ENCODE measurements at regions not wholly inside any gene's neighbourhood (a gene's known extent, or its start where the extent isn't known, plus 50 kb on each side); places are given as distances from the start of the nearest gene placed in this dataset.
"Not testable (repeated sequence)": the region's sequence is repeated elsewhere in the genome, so short reads cannot be mapped to it uniquely, and the experiment has no call there.

DNA sequence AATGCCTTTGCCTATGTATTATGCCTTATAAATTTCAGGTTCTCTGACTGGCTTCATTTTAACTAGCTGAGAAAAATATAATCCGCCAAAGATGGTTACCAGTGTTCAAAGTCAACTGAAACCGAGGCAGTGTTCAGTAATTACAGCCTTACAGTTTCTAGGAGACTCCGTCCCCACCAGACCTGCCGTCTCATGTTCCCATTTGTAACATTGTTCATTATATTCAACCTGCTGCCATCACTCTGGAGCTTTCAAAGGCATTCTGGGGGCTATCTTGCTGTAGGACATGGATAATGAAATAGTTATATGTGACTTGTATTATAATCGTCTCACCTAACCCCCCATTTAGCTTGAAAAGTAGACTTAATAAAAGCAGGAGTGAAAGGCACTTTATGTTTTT lies 302.5 kb downstream of the RWDD3 start:
- DNase-seq = no peak

GRCh38 chr1:95537176-95537575 lies 303.2 kb downstream of the RWDD3 start:
- no peak for DNase-seq

GRCh38 chr1:95538242-95538641 lies 304.2 kb downstream of the RWDD3 start:
- not testable (repeated sequence) for DNase-seq

DNA sequence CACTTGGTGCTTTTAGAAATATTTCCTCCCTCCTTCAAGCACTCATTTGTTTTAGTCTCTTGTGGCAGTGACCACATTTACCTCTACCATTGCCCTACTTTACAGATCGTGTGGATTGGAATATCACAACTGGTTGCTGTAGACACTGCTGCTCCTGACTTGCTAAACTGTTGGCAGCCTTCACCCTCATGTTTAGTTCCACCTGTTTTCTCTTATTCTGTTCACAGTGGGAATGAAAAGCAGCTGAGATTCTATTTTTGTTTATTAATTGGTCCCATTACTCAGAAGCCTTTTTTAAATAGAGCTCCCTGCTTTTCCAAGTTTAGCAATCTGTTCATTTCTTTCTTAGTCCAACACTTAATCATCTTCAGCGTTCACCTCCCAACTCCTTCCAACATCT lies 308.9 kb downstream of the RWDD3 start:
- no peak for DNase-seq

- DNase-seq = no peak
Observed at GRCh38 chr1:95547005-95547404, 313.0 kb downstream of the RWDD3 start.

DNA sequence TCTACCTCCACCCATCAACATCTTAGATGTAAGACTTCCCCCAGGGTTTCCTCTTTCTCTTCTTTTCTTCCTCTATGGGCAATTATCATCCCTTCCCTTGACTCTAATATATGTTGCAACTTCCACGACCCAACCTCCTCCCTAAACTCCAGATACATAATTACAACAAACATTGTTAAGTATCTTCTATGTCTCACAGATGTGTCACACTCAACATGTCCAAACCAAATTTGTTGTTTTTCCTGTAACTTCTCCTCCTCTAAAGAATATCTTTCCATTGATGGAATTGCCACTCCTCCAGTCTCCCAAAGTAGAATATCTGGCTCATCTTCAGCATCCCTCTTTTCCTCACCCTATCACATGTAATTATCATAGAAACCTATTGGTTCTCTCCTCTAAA lies 314.2 kb downstream of the RWDD3 start:
- DNase-seq = no peak

DNA sequence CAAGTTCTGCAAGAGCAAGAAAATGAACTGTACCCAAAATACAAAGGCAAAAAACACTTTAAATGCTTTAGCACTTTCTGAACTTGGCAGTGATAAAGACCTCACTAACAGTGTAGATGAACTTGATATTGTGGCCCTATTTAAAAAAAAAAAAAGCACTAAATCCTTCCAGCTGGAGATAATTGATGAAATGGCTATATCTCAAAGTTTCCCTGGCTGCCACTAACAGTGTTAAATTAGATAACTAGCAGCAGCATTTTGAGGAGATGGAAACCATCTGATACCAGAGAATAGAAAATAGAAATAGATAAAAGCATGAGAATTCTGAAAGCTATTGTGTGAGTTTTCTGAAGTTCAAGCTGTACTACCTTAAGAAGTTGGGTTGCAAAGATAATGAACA lies 317.2 kb downstream of the RWDD3 start:
- no peak for DNase-seq

- no peak for DNase-seq
Observed at GRCh38 chr1:95553595-95553994, 319.6 kb downstream of the RWDD3 start.

DNA sequence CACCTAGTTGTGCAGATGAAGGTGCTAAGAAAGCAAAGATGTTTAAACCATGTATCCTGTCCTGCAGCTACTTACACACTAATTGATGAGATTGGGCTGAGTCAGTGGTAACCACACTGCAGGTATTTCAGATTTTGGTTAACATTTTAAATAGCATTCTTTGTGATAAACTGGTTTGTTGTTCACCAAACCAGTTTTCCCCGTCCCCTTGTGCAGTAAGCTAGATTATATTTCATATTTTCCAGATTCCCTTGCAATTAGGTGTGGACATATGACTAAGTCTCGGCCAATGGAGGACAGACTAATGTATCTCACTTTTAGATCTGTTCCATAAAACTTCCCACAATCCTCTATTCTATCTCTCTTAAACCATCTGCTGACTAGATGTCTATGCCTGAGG lies 320.4 kb downstream of the RWDD3 start:
- DNase-seq = no peak

DNA sequence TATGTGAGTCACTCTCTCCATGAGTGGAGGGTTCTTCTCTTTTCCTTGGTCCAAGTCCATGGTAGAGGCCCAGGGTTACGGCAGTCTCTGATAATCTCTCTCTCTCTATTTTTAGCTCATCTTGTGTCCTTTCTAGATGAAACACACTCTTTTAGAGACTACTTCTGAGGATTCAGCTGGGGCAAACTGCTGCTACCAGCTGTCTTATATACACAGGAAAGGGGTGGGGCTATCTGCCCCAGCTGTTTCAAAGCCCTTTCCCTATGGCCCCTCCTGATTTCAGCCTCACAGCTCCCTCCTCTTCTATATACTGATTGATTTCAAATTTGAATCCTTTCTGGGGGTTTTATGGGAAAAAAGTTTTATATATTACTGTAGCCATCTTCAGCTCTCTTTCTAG lies 324.8 kb downstream of the RWDD3 start:
- no peak for DNase-seq

GRCh38 chr1:95561346-95561745 lies 327.3 kb downstream of the RWDD3 start:
- DNase-seq = no peak

DNA sequence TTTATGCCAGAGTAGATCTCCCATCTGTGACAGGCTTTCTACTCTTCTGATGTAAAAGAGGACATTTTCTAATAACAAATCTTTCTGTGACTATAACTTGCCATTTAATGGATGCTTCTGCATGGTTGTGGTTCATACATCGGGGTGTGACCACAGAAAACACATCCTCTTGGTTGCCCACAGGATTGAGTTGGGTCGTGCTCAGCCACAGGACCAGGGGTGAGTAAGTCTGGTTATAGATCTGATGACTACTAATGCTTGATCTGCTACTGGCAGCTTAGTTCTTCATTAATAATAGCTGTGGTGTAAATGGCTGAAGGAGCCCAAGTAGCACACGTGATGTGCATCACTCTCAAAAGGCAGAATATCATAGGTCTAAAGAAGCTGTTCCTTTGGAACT lies 328.2 kb downstream of the RWDD3 start:
- DNase-seq = no peak

DNA sequence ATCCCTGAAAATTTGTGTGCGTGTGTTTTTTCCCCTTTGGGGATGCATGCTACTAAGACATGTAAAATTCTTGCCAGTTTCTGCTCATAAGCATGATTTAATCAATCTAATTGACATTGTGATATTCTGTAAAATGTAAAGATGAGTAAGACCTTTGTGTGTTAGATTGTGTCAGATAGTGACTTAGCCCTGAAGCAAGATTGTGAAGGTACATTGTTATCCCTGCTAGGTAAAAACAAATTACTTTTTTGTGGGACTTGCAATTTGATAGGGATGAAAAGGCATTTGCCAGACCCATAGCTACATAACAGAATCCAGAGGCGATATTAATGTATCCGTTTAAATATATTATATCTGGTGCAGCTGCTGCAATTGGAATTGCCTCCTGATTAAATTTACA lies 338.0 kb downstream of the RWDD3 start:
- DNase-seq = no peak

DNA sequence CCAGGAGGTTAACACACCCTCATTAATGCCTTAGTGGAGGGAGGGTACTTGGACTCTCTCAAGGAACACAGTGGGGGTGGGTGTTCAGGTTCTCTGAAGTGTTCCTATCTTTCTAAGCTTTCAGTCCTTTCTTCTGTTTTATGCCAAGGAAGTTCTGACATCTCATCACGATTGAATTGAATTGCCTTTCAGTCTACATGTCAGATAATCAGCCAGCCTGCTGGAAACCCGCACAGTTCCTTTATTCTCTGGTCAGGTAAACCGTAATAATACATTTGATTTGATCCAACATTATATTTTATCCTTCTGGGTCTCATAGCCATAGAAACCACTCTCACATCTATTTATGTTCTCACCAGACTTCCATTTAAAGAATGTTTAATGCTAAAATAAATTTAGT lies 339.0 kb downstream of the RWDD3 start:
- no peak for DNase-seq

DNA sequence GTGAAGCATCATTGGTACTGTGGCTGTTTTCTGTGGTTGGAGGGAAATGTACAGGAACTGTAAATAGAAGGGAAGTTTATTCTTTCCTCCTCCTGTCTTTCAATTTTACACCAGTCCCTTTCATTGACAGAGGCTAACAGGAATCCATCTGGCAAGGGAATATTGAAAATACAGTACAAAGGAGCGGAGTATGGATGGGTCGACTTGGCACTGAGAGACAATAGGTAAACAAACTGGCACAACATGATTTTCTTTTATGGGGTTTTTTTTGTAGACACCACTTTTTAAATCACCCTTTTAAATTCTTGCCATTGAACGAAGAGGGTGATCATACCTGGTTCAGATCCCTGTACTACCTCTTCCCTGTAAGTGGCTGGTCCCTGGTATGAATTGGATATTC lies 341.3 kb downstream of the RWDD3 start:
- no peak for DNase-seq

- DNase-seq = no peak
Observed at GRCh38 chr1:95578462-95578861, 344.5 kb downstream of the RWDD3 start.

GRCh38 chr1:95582191-95582590 lies 348.2 kb downstream of the RWDD3 start:
- DNase-seq = no peak

GRCh38 chr1:95582746-95583145 lies 348.7 kb downstream of the RWDD3 start:
- DNase-seq = no peak

- no peak for DNase-seq
Observed at GRCh38 chr1:95583661-95584210, 349.7 kb downstream of the RWDD3 start.

DNA sequence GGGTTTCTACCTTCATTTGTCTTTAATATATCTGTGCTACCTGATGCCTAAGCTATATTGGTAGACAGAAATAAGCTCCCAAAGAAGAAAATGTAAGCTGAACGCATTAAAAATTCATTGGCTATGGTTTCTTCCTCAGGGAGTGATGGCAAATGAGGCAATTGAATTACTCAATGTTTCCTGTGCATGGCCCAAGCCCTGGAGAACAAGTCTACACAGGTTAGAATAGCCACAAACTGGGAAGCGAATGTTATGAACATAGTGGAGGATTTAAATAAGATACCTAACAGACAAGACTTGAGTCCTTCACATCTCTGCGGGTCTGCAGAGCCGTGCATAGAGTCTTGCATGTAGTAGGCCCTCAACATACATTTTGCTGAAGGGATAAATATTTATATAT lies 350.3 kb downstream of the RWDD3 start:
- no peak for DNase-seq

DNA sequence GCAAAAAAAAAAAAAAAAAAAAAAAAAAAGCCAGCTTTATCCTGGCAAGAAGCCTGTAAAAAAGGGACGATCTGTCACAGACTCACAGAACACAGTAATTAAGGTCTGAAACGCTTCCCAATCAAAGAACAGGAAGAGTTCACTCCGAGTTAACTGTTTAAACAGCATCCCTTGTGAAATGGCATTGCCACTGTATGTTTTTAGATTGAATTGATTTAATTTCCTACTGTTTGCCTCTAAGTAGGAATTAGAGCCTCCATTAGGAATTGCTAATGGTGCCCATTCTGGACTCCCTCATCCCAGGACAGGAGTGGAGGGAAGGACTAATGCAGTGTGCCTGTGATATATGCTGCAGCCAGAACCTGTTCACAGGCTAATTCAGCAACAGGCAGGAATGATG lies 370.8 kb downstream of the RWDD3 start:
- DNase-seq = no peak

- DNase-seq = no peak
Observed at GRCh38 chr1:95614197-95614596, 380.2 kb downstream of the RWDD3 start.

DNA sequence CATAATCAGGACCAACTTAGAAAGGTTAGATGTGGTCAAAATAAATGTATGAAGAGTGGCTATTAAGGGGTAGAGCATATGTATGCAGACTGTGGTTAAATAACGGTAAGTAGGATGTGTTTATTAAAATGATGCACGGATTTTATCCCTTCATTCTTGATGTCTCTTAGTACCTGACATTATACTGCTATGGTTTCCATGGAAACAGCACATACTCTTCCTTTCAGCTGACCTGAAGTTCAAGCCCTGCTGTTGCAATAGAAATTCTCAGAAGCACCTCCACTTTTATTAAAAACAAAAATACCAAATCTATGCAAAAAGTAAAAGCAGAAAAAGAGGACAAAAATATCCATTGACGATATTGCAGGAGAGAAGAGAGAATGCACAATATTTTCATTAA lies 381.4 kb downstream of the RWDD3 start:
- no peak for DNase-seq

- no peak for DNase-seq
Observed at GRCh38 chr1:95620076-95620475, 386.1 kb downstream of the RWDD3 start.

- DNase-seq = no peak
Observed at GRCh38 chr1:95622609-95623008, 388.6 kb downstream of the RWDD3 start.

DNA sequence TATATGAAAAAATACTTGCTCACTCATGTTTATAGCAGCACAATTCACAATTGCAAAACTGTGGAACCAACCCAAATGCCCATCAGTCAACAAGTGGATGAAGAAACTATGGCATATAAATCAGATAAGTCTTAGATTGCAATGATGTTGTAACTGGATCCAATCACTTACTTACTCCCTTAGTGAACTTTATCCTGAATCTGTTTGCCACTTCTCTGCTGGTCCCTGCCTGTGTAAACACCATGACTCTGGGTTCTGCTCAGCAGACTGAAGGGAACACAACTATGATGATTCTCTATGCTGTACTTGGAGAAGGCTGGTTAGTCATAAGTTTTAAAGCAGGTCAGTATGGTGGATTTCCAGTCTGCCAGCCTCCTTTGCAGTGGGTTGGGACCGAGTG lies 391.2 kb downstream of the RWDD3 start:
- no peak for DNase-seq

Measured in suppressor macrophage treated with lipopolysaccharide for 4 hours (primary cell).